OCI-LY7 (cell line): ENCODE measurements at regions not wholly inside any gene's neighbourhood (a gene's known extent, or its start where the extent isn't known, plus 50 kb on each side); places are given as distances from the start of the nearest gene placed in this dataset. TPM values are rescaled to one million over a fixed set of nuclear protein-coding genes. Genes with fewer than 3 reads are reported as not detected.

Experiments used
- BruUV-seq: library from RNA; stranded (reverse); fragments of 400-500 nt; replicated peaks from 2 replicates; lab custom pipeline; 2021; lab: Mats Ljungman, UMichigan
- CTCF ChIA-PET: fragments of 300-600 bp; sonication (Branson Sonifier 250); formaldehyde crosslinking; loops from one replicate; lab custom pipeline; 2022; ENCODE audit warnings: antibody characterized with exemption; ENCODE audit not compliant: unreplicated experiment; lab: Charles Lee
- POLR2A ChIA-PET: fragments of 300-600 bp; sonication (Branson Sonifier 250); formaldehyde crosslinking; loops from one replicate; lab custom pipeline; 2022; ENCODE audit warnings: antibody characterized with exemption; lab: Charles Lee
- DNase-seq: peaks from one replicate; pipeline ENCODE4 v3.0.0-alpha.2; 2015; ENCODE audit warnings: low spot score
- H2AFZ ChIP-seq: fragments of 200-600 bp; sonication (generic), shearing (Covaris generic); 2 replicates; pipeline ENCODE4 v1.6.1; 2014; ENCODE audit warnings: mild to moderate bottlenecking, antibody characterized with exemption, low read length, moderate library complexity
- H3K27ac ChIP-seq: fragments of 200-600 bp; sonication (generic); 2 replicates; pipeline ENCODE4 v1.5.1; 2014; ENCODE audit warnings: mixed run types, low read depth, mild to moderate bottlenecking, moderate library complexity, low read length, inconsistent platforms; ENCODE audit not compliant: poor library complexity, severe bottlenecking
- H3K36me3 ChIP-seq: fragments of 200-600 bp; sonication (generic); 2 replicates; pipeline ENCODE4 v1.6.1; 2014; ENCODE audit warnings: mild to moderate bottlenecking, antibody characterized with exemption, low read length, moderate library complexity, mixed read lengths; ENCODE audit not compliant: insufficient read depth
- H3K4me1 ChIP-seq: fragments of 200-600 bp; sonication (generic); 2 replicates; pipeline ENCODE4 v1.5.1; 2014; ENCODE audit warnings: mild to moderate bottlenecking, low read length; ENCODE audit not compliant: insufficient read depth, poor library complexity, severe bottlenecking
- H3K4me2 ChIP-seq: fragments of 200-600 bp; sonication (generic); 2 replicates; pipeline ENCODE4 v1.6.1; 2014; ENCODE audit warnings: mild to moderate bottlenecking, low read length
- H3K4me3 ChIP-seq: fragments of 200-600 bp; sonication (generic); 2 replicates; pipeline ENCODE4 v1.5.1; 2014; ENCODE audit warnings: mild to moderate bottlenecking, low read depth, low read length; ENCODE audit not compliant: poor library complexity, severe bottlenecking
- H3K79me2 ChIP-seq: fragments of 200-600 bp; sonication (generic); 2 replicates; pipeline ENCODE4 v1.6.1; 2016; ENCODE audit warnings: low read depth, mild to moderate bottlenecking, low read length, moderate library complexity, mixed read lengths; ENCODE audit not compliant: insufficient read depth
- H3K9me2 ChIP-seq: fragments of 200-600 bp; sonication (generic); 2 replicates; pipeline ENCODE4 v1.6.1; 2016; ENCODE audit warnings: mild to moderate bottlenecking, low read length, mixed read lengths; ENCODE audit not compliant: insufficient read depth
- H3K9me3 ChIP-seq: fragments of 200-600 bp; sonication (generic); 2 replicates; pipeline ENCODE4 v1.6.1; 2014; ENCODE audit warnings: mild to moderate bottlenecking, mixed run types, low read length, mixed read lengths
- H4K20me1 ChIP-seq: fragments of 200-600 bp; sonication (generic); 2 replicates; pipeline ENCODE4 v1.6.1; 2014; ENCODE audit warnings: mild to moderate bottlenecking, antibody characterized with exemption, low read length, moderate library complexity, mixed read lengths; ENCODE audit not compliant: insufficient read depth
- EZH2phosphoT487 ChIP-seq: fragments of 200-600 bp; sonication (generic); IDR thresholded peaks from 2 replicates; pipeline ENCODE4 v1.6.1; 2018; ENCODE audit warnings: low read depth, borderline replicate concordance, mild to moderate bottlenecking, mixed run types, antibody characterized with exemption, low read length, moderate library complexity, mixed read lengths
- intact Hi-C: fragments of 100-400 bp; cut with micrococcal nuclease; formaldehyde crosslinking; loops from one replicate; pipeline ENCODE4 v1.10.0; 2022; ENCODE audit not compliant: unreplicated experiment
- small RNA-seq: library from RNA; depleted of rRNA; stranded (forward); fragments of <200 nt; gene quantifications from one replicate; pipeline ENCODE3, GENCODE V24; 2014
- TF ChIP-seq, protein P1 (sequence below): fragments of 200-600 bp; sonication (generic); conservative IDR thresholded peaks from 2 replicates; pipeline ENCODE4 v1.5.1; 2014; ENCODE audit warnings: mild to moderate bottlenecking, antibody characterized with exemption, low read length, moderate library complexity, mixed read lengths

DNA sequence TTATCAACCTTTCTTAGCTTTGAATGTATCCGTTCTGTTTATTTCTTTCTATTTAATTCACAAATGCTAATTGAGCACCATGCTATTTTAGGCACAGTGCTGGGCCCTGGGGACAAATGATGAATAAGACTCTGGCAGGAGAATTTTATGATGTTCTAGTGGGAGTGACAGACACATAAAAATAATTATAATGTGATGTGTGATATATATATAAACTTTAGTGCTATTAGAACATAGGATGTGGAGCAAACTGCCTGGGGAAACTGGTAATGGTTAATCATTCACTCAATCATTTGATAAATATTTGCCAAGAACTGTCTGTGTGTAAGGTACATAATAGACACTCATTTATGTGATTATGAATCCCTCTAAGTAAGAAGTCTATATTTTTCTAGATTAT lies 50.7 kb upstream of the FRY start:
- intact Hi-C loops, result no loop called here
- no TSS peak for BruUV-seq
- no peaks in the 10 kb centered on the region for H3K9me2 ChIP-seq
- CTCF ChIA-PET, result no interaction called here
- H4K20me1 ChIP-seq, result no peaks in the 10 kb centered on the region
- POLR2A ChIA-PET, result interaction anchor here (0.9 kb wide), 1 partner anchor 13 kb away, joined by 4 read pairs; no protein-coding TSS in a partner anchor
- H3K4me3 ChIP-seq, result no peak overlapping the region
- no peaks in the 10 kb centered on the region for H3K79me2 ChIP-seq
- H3K27ac ChIP-seq, result no peak overlapping the region
- H3K9me3 ChIP-seq, result no peaks in the 10 kb centered on the region
- TF ChIP-seq, protein P1, sequence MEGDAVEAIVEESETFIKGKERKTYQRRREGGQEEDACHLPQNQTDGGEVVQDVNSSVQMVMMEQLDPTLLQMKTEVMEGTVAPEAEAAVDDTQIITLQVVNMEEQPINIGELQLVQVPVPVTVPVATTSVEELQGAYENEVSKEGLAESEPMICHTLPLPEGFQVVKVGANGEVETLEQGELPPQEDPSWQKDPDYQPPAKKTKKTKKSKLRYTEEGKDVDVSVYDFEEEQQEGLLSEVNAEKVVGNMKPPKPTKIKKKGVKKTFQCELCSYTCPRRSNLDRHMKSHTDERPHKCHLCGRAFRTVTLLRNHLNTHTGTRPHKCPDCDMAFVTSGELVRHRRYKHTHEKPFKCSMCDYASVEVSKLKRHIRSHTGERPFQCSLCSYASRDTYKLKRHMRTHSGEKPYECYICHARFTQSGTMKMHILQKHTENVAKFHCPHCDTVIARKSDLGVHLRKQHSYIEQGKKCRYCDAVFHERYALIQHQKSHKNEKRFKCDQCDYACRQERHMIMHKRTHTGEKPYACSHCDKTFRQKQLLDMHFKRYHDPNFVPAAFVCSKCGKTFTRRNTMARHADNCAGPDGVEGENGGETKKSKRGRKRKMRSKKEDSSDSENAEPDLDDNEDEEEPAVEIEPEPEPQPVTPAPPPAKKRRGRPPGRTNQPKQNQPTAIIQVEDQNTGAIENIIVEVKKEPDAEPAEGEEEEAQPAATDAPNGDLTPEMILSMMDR, result no peak
- TF ChIP-seq EZH2phosphoT487, result no peak
- no peaks in the 10 kb centered on the region for H3K4me1 ChIP-seq
- no peak overlapping the region for H2AFZ ChIP-seq
- DNase-seq, result no peak
- H3K4me2 ChIP-seq, result no peak overlapping the region
- no peaks in the 10 kb centered on the region for H3K36me3 ChIP-seq

Small RNA genes lying in the stretch of these regions (small RNA-seq; reads per million reads assigned to genes)
- not detected for gene RF00017
